ENCODE measurements at regions not wholly inside any gene's neighbourhood (a gene's known extent, or its start where the extent isn't known, plus 50 kb on each side); places are given as distances from the start of the nearest gene placed in this dataset.

DNA sequence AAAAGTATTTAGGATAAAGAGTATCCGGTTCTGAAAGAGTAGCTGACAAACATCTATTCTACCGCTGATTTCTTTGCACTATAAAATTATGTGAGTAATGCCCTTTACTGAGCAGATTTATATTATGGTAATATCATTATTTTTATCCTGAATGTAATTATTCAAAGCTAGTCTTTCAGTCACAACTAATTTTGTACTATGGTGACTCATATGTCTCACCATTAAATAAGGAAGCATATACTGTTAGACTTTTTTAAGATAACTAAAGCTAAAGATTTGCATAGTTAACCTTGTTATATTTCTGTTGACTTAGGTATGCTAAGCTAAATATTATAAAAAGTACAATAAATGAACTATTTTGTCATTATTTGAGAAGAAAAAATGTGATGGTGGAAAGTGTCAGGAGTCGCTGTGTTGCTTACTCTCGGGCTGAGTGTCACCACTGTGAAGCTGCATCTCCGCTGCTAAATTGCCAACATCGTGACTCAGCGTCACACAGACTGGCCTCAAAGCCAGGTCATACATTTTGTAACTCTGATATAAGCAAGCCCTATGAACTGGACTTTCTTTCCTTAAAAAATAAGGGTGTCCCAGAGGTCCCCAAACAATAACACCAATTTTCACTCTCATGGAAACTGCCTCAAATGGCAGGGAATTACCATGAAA lies 69.1 kb upstream of the SSTR1 start:
- peaks cover 11% of the 10 kb centered on the region for H3K4me1 Mint-ChIP-seq
- Histone ChIP-seq H3K36me3 (ENCODE audit: control insufficient read depth, insufficient read depth, low read length) (no peaks in the 10 kb centered on the region), H3K27ac (ENCODE audit: low read depth, low read length) (no peak overlapping the region), H3K4me3 (ENCODE audit: low read length) (no peak overlapping the region), H3K9me3 (ENCODE audit: control insufficient read depth, low read length) (no peaks in the 10 kb centered on the region), H3K9ac (ENCODE audit: extremely low read depth, low read length, poor library complexity, severe bottlenecking) (no peak overlapping the region), H3K27me3 (ENCODE audit: control insufficient read depth, insufficient read depth, low read length, poor library complexity, severe bottlenecking) (no peaks in the 10 kb centered on the region), H3K4me1 (ENCODE audit: control insufficient read depth, insufficient read depth, low read length) (peaks cover 4% of the 10 kb centered on the region)
- no peaks in the 10 kb centered on the region for H3K36me3 Mint-ChIP-seq (ENCODE audit: low read depth)
- no peak overlapping the region for H3K27ac Mint-ChIP-seq
- no peaks in the 10 kb centered on the region for H3K9me3 Mint-ChIP-seq
- H3K27me3 Mint-ChIP-seq (ENCODE audit: insufficient read depth) = no peaks in the 10 kb centered on the region
- no peak for DNase-seq
- no peak for TF ChIP-seq CTCF (conservative IDR thresholded peaks at IDR 0.05)
- H3K4me3 Mint-ChIP-seq = no peak overlapping the region
- 67 to 89% methylated on average over 3 to 7 of the region's 7 CpGs for WGBS, 2 experiments (ENCODE audit: insufficient coverage in 1 of 2, insufficient read length in 1 of 2)

GRCh38 chr14:38139926-38140325 lies 67.8 kb upstream of the SSTR1 start:
- Histone ChIP-seq H3K4me1 (ENCODE audit: control insufficient read depth, insufficient read depth, low read length) (peaks cover 4% of the 10 kb centered on the region), H3K36me3 (ENCODE audit: control insufficient read depth, insufficient read depth, low read length) (no peaks in the 10 kb centered on the region), H3K27me3 (ENCODE audit: control insufficient read depth, insufficient read depth, low read length, poor library complexity, severe bottlenecking) (no peaks in the 10 kb centered on the region), H3K4me3 (ENCODE audit: low read length) (no peak overlapping the region), H3K9me3 (ENCODE audit: control insufficient read depth, low read length) (no peaks in the 10 kb centered on the region), H3K9ac (ENCODE audit: extremely low read depth, low read length, poor library complexity, severe bottlenecking) (no peak overlapping the region), H3K27ac (ENCODE audit: low read depth, low read length) (no peak overlapping the region)
- TF ChIP-seq CTCF (conservative IDR thresholded peaks at IDR 0.05) = no peak
- Mint-ChIP-seq H3K4me1 (peaks cover 21% of the 10 kb centered on the region), H3K9me3 (no peaks in the 10 kb centered on the region), H3K27me3 (ENCODE audit: insufficient read depth) (no peaks in the 10 kb centered on the region), H3K4me3 (no peak overlapping the region), H3K36me3 (ENCODE audit: low read depth) (no peaks in the 10 kb centered on the region), H3K27ac (no peak overlapping the region)
- WGBS, 2 experiments (ENCODE audit: insufficient coverage in 1 of 2, insufficient read length in 1 of 2) = 94 to 100% methylated on average over 1 to 2 of the region's 2 CpGs
- no peak for DNase-seq

DNA sequence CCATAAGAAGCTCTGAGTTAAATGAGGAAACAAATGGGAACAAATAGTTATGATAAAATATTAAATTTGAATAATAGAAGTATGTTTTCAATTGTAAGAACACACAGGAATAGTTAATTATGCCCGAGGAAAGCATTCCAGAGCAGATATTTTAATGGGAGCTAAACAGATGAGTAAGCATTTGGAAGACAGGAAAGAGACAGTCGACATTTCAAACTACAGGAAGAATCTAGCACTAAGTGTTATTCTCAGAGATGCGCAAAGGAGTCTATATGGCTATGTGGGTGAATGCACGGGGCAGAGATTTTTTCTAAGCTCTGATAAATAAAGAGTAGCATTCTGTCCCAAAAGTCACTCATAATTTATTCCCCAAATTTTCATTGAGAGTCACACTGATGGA lies 64.5 kb upstream of the SSTR1 start:
- Mint-ChIP-seq H3K27ac (peak overlapping the region; percentile 61), H3K36me3 (ENCODE audit: low read depth) (no peaks in the 10 kb centered on the region), H3K9me3 (no peaks in the 10 kb centered on the region), H3K4me3 (no peak overlapping the region), H3K27me3 (ENCODE audit: insufficient read depth) (no peaks in the 10 kb centered on the region), H3K4me1 (peaks cover 25% of the 10 kb centered on the region)
- Histone ChIP-seq H3K27ac (ENCODE audit: low read depth, low read length) (no peak overlapping the region), H3K36me3 (ENCODE audit: control insufficient read depth, insufficient read depth, low read length) (no peaks in the 10 kb centered on the region), H3K27me3 (ENCODE audit: control insufficient read depth, insufficient read depth, low read length, poor library complexity, severe bottlenecking) (no peaks in the 10 kb centered on the region), H3K9ac (ENCODE audit: extremely low read depth, low read length, poor library complexity, severe bottlenecking) (no peak overlapping the region), H3K4me3 (ENCODE audit: low read length) (no peak overlapping the region), H3K9me3 (ENCODE audit: control insufficient read depth, low read length) (peaks cover 8% of the 10 kb centered on the region), H3K4me1 (ENCODE audit: control insufficient read depth, insufficient read depth, low read length) (peaks cover 12% of the 10 kb centered on the region)
- 83 to 85% methylated on average over 1 to 3 of the region's 4 CpGs for WGBS, 2 experiments (ENCODE audit: insufficient coverage in 1 of 2, insufficient read length in 1 of 2)
- TF ChIP-seq CTCF (conservative IDR thresholded peaks at IDR 0.05) = no peak
- no peak for DNase-seq
